HCT116 (cell line): ENCODE measurements at regions not wholly inside any gene's neighbourhood (a gene's known extent, or its start where the extent isn't known, plus 50 kb on each side); places are given as distances from the start of the nearest gene placed in this dataset.

ENCODE experiments used
- ATAC-seq: fragments of 200-7000 bp; cut with Tn5 transposase; 2 replicates; pipeline ENCODE4 v1.9.1; 2020; ENCODE audit warnings: mild to moderate bottlenecking, moderate library complexity
- BruUV-seq: library from RNA; stranded (reverse); fragments of 400-500 nt; replicated peaks from 2 replicates; lab custom pipeline; 2021; lab: Mats Ljungman, UMichigan
- CTCF ChIA-PET: fragments of 300-600 bp; sonication (Branson Sonifier 250); formaldehyde crosslinking; loops from one replicate; lab custom pipeline; 2021; ENCODE audit warnings: antibody characterized with exemption; lab: Charles Lee
- POLR2A ChIA-PET: fragments of 300-600, 350-600 bp; sonication (Branson Sonifier 250); formaldehyde crosslinking; loops from one replicate; lab custom pipeline; 2021; ENCODE audit warnings: antibody characterized with exemption; lab: Charles Lee
- RAD21 ChIA-PET, 2 experiments: fragments of 300-600 bp; sonication (Branson Sonifier 250); formaldehyde crosslinking; loops; one replicate each; lab custom pipeline; 2023; ENCODE audit warnings: low total read pairs in 2 of 2; ENCODE audit not compliant: uncharacterized antibody in 2 of 2, unreplicated experiment in 2 of 2, low non-redundant PET in 1 of 2; lab: Charles Lee
- DNase-seq: peaks from one replicate; pipeline ENCODE4 v3.0.0-alpha.2; 2010; ENCODE audit warnings: low read depth, low spot score
- H2AFZ ChIP-seq: fragments of 200-600 bp; shearing (Covaris generic), sonication (generic); 2 replicates; pipeline ENCODE4 v1.6.1; 2017; ENCODE audit warnings: low read depth, mixed run types, mixed read lengths, antibody characterized with exemption, low read length; ENCODE audit not compliant: poor library complexity, severe bottlenecking
- H3K27ac ChIP-seq: 2 replicates; pipeline ENCODE4 v1.5.1; 2012; ENCODE audit warnings: low read depth, low read length
- H3K27me3 ChIP-seq: fragments of 200-600 bp; sonication (generic); 2 replicates; pipeline ENCODE4 v1.6.1; 2016; ENCODE audit warnings: mixed run types, low read length, mixed read lengths; ENCODE audit not compliant: insufficient read depth
- H3K36me3 ChIP-seq, 2 experiments: fragments of 200-500 bp in 1 of 2; fragments of 200-600 bp in 1 of 2; sonication (Bioruptor generic) in 1 of 2; sonication (generic) in 1 of 2; 2 replicates each; pipeline versions ENCODE4 v1.5.1 to v1.6.1; 2014 to 2016; ENCODE audit warnings: low read length in 2 of 2, inconsistent platforms in 1 of 2, mixed read lengths in 1 of 2, mixed run types in 1 of 2; ENCODE audit not compliant: insufficient read depth in 2 of 2, control insufficient read depth in 1 of 2
- H3K4me1 ChIP-seq, 2 experiments: fragments of 200-600 bp in 1 of 2; sonication (generic) in 1 of 2; 2 replicates each; pipeline versions ENCODE4 v1.5.1 to v1.6.1; 2012 to 2017; ENCODE audit warnings: low read length in 2 of 2, inconsistent platforms in 1 of 2, mild to moderate bottlenecking in 1 of 2, mixed read lengths in 1 of 2, mixed run types in 1 of 2, moderate library complexity in 1 of 2; ENCODE audit not compliant: insufficient read depth in 2 of 2, control insufficient read depth in 1 of 2
- H3K4me2 ChIP-seq: fragments of 200-600 bp; sonication (generic); 2 replicates; pipeline ENCODE4 v1.6.1; 2017; ENCODE audit warnings: mixed run types, low read length, mixed read lengths
- H3K4me3 ChIP-seq, 2 experiments: fragments of 200-600 bp in 1 of 2; sonication (generic) in 1 of 2; replicated peaks in 1 of 2; 2 replicates each; pipeline ENCODE4 v1.5.1; 2011 to 2016; ENCODE audit warnings: low read length in 2 of 2, control low read depth in 1 of 2, low read depth in 1 of 2, mild to moderate bottlenecking in 1 of 2, mixed read lengths in 1 of 2, mixed run types in 1 of 2
- H3K79me2 ChIP-seq: fragments of 200-600 bp; sonication (generic); 2 replicates; pipeline ENCODE4 v1.6.1; 2017; ENCODE audit warnings: mild to moderate bottlenecking, mixed run types, low read length, moderate library complexity, mixed read lengths; ENCODE audit not compliant: insufficient read depth
- H3K9ac ChIP-seq: fragments of 200-600 bp; sonication (generic); 2 replicates; pipeline ENCODE4 v1.6.1; 2016; ENCODE audit warnings: low read length, mixed read lengths
- H3K9me2 ChIP-seq: fragments of 200-600 bp; sonication (generic), shearing (Covaris generic); 2 replicates; pipeline ENCODE4 v1.6.1; 2017; ENCODE audit warnings: mixed run types, mild to moderate bottlenecking, moderate library complexity; ENCODE audit not compliant: insufficient read depth
- H3K9me3 ChIP-seq, 2 experiments: fragments of 200-500 bp in 1 of 2; fragments of 200-600 bp in 1 of 2; sonication (Bioruptor generic) in 1 of 2; sonication (generic) in 1 of 2; 2 replicates each; pipeline ENCODE4 v1.6.1; 2014 to 2017; ENCODE audit warnings: low read length in 2 of 2, mixed read lengths in 2 of 2, inconsistent platforms in 1 of 2, low read depth in 1 of 2, mild to moderate bottlenecking in 1 of 2, mixed run types in 1 of 2, moderate library complexity in 1 of 2; ENCODE audit not compliant: control insufficient read depth in 1 of 2, insufficient read depth in 1 of 2
- H4K20me1 ChIP-seq: fragments of 200-600 bp; sonication (generic), shearing (Covaris generic); 2 replicates; pipeline ENCODE4 v1.6.1; 2017; ENCODE audit warnings: mixed run types, mild to moderate bottlenecking, moderate library complexity; ENCODE audit not compliant: insufficient read depth
- ATF3 ChIP-seq: IDR thresholded peaks from 2 replicates; pipeline ENCODE4 v1.6.1; 2012
- CTCF ChIP-seq, 3 experiments: fragments of 200-600 bp in 1 of 3; sonication (generic) in 1 of 3; IDR thresholded peaks in 2 of 3; conservative IDR thresholded peaks in 1 of 3; 2 replicates each; pipeline ENCODE4 v1.5.1; 2012 to 2017; ENCODE audit warnings: low read depth in 2 of 3, low read length in 2 of 3, antibody characterized with exemption in 1 of 3, borderline replicate concordance in 1 of 3, control low read depth in 1 of 3, mild to moderate bottlenecking in 1 of 3, mixed read lengths in 1 of 3, mixed run types in 1 of 3, moderate library complexity in 1 of 3; ENCODE audit not compliant: insufficient read depth in 1 of 3
- ELF1 ChIP-seq: IDR thresholded peaks from 2 replicates; pipeline ENCODE4 v1.6.1; 2012; ENCODE audit warnings: low read depth, borderline replicate concordance
- EZH2phosphoT487 ChIP-seq: fragments of 200-600 bp; IDR thresholded peaks from 2 replicates; pipeline ENCODE4 v1.6.1; 2018; ENCODE audit warnings: antibody characterized with exemption, borderline replicate concordance
- FOSL1 ChIP-seq: IDR thresholded peaks from 2 replicates; pipeline ENCODE4 v1.6.1; 2012; ENCODE audit warnings: low read depth
- JUND ChIP-seq: IDR thresholded peaks from 2 replicates; pipeline ENCODE4 v1.6.1; 2012
- MAX ChIP-seq: IDR thresholded peaks from 2 replicates; pipeline ENCODE4 v1.6.1; 2012
- REST ChIP-seq: IDR thresholded peaks from 2 replicates; pipeline ENCODE4 v1.6.1; 2012; ENCODE audit warnings: low read depth
- SIN3A ChIP-seq: IDR thresholded peaks from 2 replicates; pipeline ENCODE4 v1.6.1; 2012; ENCODE audit warnings: low read depth
- SP1 ChIP-seq: IDR thresholded peaks from 2 replicates; pipeline ENCODE4 v1.6.1; 2012; ENCODE audit warnings: low read depth
- YY1 ChIP-seq: IDR thresholded peaks from 2 replicates; pipeline ENCODE4 v1.6.1; 2011; ENCODE audit warnings: low read length, low read depth, moderate library complexity, mild to moderate bottlenecking; ENCODE audit not compliant: insufficient replicate concordance; ENCODE audit errors: extremely low read depth
- ZBTB33 ChIP-seq: IDR thresholded peaks from 2 replicates; pipeline ENCODE4 v1.6.1; 2011; ENCODE audit warnings: mild to moderate bottlenecking, low read length, moderate library complexity; ENCODE audit not compliant: insufficient replicate concordance; ENCODE audit errors: extremely low read depth
- ZFX ChIP-seq: fragments of 450-650 bp; IDR thresholded peaks from 2 replicates; pipeline ENCODE4 v1.6.1; 2017
- intact Hi-C: fragments of 100-400 bp; cut with micrococcal nuclease; formaldehyde crosslinking; loops from 2 replicates; pipeline ENCODE4 v1.10.0; 2022

- Histone ChIP-seq H3K27ac (no peak overlapping the region), H3K4me2 (no peak overlapping the region)
- no peak for ATAC-seq
These were observed 86.3 kb upstream of the HIVEP1 start for GRCh38 chr6:11925805-11926204.

More at GRCh38 chr6:11925805-11926204, 86.3 kb upstream of the HIVEP1 start:
- BruUV-seq = no TSS peak
- no peaks in the 10 kb centered on the region for H3K9me3 ChIP-seq
- H2AFZ ChIP-seq = no peak overlapping the region
- H3K4me3 ChIP-seq = no peak overlapping the region
- TF ChIP-seq CTCF (IDR thresholded peaks at IDR 0.05 in 2 of 3, conservative IDR thresholded peaks at IDR 0.05 in 1 of 3; ENCODE audit: borderline replicate concordance in 1 of 3, insufficient read depth in 1 of 3, low read depth in 2 of 3, low read length in 2 of 3) = no peak
- TF ChIP-seq ZBTB33 = no peak
- no peak for TF ChIP-seq JUND
- TF ChIP-seq FOSL1 = no peak
- no peak for TF ChIP-seq REST
- TF ChIP-seq ATF3 = no peak
- no peak for TF ChIP-seq EZH2phosphoT487
- no peak for TF ChIP-seq ZFX
- no peak for TF ChIP-seq ELF1
- no peak for TF ChIP-seq MAX
- no peak for TF ChIP-seq YY1
- no peak for TF ChIP-seq SIN3A
- no peak for TF ChIP-seq SP1
- H3K9ac ChIP-seq = no peak overlapping the region
- CTCF ChIA-PET = no interaction called here
- H3K9me2 ChIP-seq = no peaks in the 10 kb centered on the region
- H3K36me3 ChIP-seq = no peaks in the 10 kb centered on the region
- H4K20me1 ChIP-seq = no peaks in the 10 kb centered on the region
- no peaks in the 10 kb centered on the region for H3K79me2 ChIP-seq
- peaks cover 0 to 8% of the 10 kb centered on the region in 2 experiments; a peak in 2 of 4 replicates for H3K4me1 ChIP-seq
- no peak for DNase-seq
- RAD21 ChIA-PET = no interaction called here
- POLR2A ChIA-PET = no interaction called here
- intact Hi-C loops = no loop called here
- H3K27me3 ChIP-seq = no peaks in the 10 kb centered on the region
